ENCODE measurements at regions not wholly inside any gene's neighbourhood (a gene's known extent, or its start where the extent isn't known, plus 50 kb on each side); places are given as distances from the start of the nearest gene placed in this dataset.

- no peaks in the 10 kb centered on the region for H3K36me3 ChIP-seq (ENCODE audit: control insufficient read depth, insufficient read depth, low read length)
- H3K9ac ChIP-seq (ENCODE audit: extremely low read depth, low read length, poor library complexity, severe bottlenecking), result no peak overlapping the region
- no peaks in the 10 kb centered on the region for H3K9me3 ChIP-seq (ENCODE audit: control insufficient read depth, low read length)
- no peak for DNase-seq
- H3K4me1 Mint-ChIP-seq, result no peaks in the 10 kb centered on the region
- TF ChIP-seq CTCF (conservative IDR thresholded peaks at IDR 0.05), result no peak
- no peaks in the 10 kb centered on the region for H3K4me1 ChIP-seq (ENCODE audit: control insufficient read depth, insufficient read depth, low read length)
- no peak overlapping the region for H3K4me3 Mint-ChIP-seq
- H3K27ac ChIP-seq (ENCODE audit: low read depth, low read length), result no peak overlapping the region
- WGBS, 2 experiments (ENCODE audit: insufficient coverage in 1 of 2, insufficient read length in 1 of 2), result 88 to 100% methylated on average over 1 of the region's 1 CpG
- H3K4me3 ChIP-seq (ENCODE audit: low read length), result no peak overlapping the region
- H3K36me3 Mint-ChIP-seq (ENCODE audit: low read depth), result no peaks in the 10 kb centered on the region
- peaks cover 3% of the 10 kb centered on the region for H3K27me3 Mint-ChIP-seq (ENCODE audit: insufficient read depth)
- H3K9me3 Mint-ChIP-seq, result no peaks in the 10 kb centered on the region
- H3K27me3 ChIP-seq (ENCODE audit: control insufficient read depth, insufficient read depth, low read length, poor library complexity, severe bottlenecking), result no peaks in the 10 kb centered on the region
- H3K27ac Mint-ChIP-seq, result no peak overlapping the region
Measured at GRCh38 chr9:71498691-71499090, 269.6 kb downstream of the CEMIP2 start.

- Histone ChIP-seq H3K4me1 (ENCODE audit: control insufficient read depth, insufficient read depth, low read length) (peaks cover 7% of the 10 kb centered on the region), H3K4me3 (ENCODE audit: low read length) (no peak overlapping the region), H3K9ac (ENCODE audit: extremely low read depth, low read length, poor library complexity, severe bottlenecking) (no peak overlapping the region), H3K36me3 (ENCODE audit: control insufficient read depth, insufficient read depth, low read length) (no peaks in the 10 kb centered on the region), H3K27ac (ENCODE audit: low read depth, low read length) (no peak overlapping the region), H3K27me3 (ENCODE audit: control insufficient read depth, insufficient read depth, low read length, poor library complexity, severe bottlenecking) (no peaks in the 10 kb centered on the region), H3K9me3 (ENCODE audit: control insufficient read depth, low read length) (no peaks in the 10 kb centered on the region)
- H3K9me3 Mint-ChIP-seq, result no peaks in the 10 kb centered on the region
- H3K27ac Mint-ChIP-seq, result no peak overlapping the region
- H3K4me3 Mint-ChIP-seq, result no peak overlapping the region
- no peaks in the 10 kb centered on the region for H3K36me3 Mint-ChIP-seq (ENCODE audit: low read depth)
- H3K4me1 Mint-ChIP-seq, result peaks cover 5% of the 10 kb centered on the region
- DNase-seq, result no peak
- 71% methylated on average over 2 of the region's 2 CpGs; no CpG with 5 or more reads in 1 of the 2 experiments for WGBS, 2 experiments (ENCODE audit: insufficient coverage in 1 of 2, insufficient read length in 1 of 2)
- H3K27me3 Mint-ChIP-seq (ENCODE audit: insufficient read depth), result no peaks in the 10 kb centered on the region
- peak; percentile 69 for TF ChIP-seq CTCF (conservative IDR thresholded peaks at IDR 0.05)
Measured at GRCh38 chr9:71490810-71491209, 277.5 kb downstream of the CEMIP2 start.

GRCh38 chr9:71487061-71487460, 281.3 kb downstream of the CEMIP2 start:
- Mint-ChIP-seq H3K4me3 (no peak overlapping the region), H3K27me3 (ENCODE audit: insufficient read depth) (no peaks in the 10 kb centered on the region), H3K36me3 (ENCODE audit: low read depth) (no peaks in the 10 kb centered on the region), H3K9me3 (no peaks in the 10 kb centered on the region), H3K4me1 (peaks cover 5% of the 10 kb centered on the region), H3K27ac (no peak overlapping the region)
- peak; percentile 49 for TF ChIP-seq CTCF (conservative IDR thresholded peaks at IDR 0.05)
- H3K4me1 ChIP-seq (ENCODE audit: control insufficient read depth, insufficient read depth, low read length), result peaks cover 7% of the 10 kb centered on the region
- H3K4me3 ChIP-seq (ENCODE audit: low read length), result no peak overlapping the region
- 69 to 74% methylated on average over 5 to 6 of the region's 6 CpGs for WGBS, 2 experiments (ENCODE audit: insufficient coverage in 1 of 2, insufficient read length in 1 of 2)
- no peak overlapping the region for H3K27ac ChIP-seq (ENCODE audit: low read depth, low read length)
- peak; percentile 63 for DNase-seq
- H3K9me3 ChIP-seq (ENCODE audit: control insufficient read depth, low read length), result no peaks in the 10 kb centered on the region
- H3K9ac ChIP-seq (ENCODE audit: extremely low read depth, low read length, poor library complexity, severe bottlenecking), result no peak overlapping the region
- H3K36me3 ChIP-seq (ENCODE audit: control insufficient read depth, insufficient read depth, low read length), result no peaks in the 10 kb centered on the region
- H3K27me3 ChIP-seq (ENCODE audit: control insufficient read depth, insufficient read depth, low read length, poor library complexity, severe bottlenecking), result no peaks in the 10 kb centered on the region

All from endodermal cell (in vitro differentiated cells).